GM13976 (cell line): ENCODE measurements at regions not wholly inside any gene's neighbourhood (a gene's known extent, or its start where the extent isn't known, plus 50 kb on each side); places are given as distances from the start of the nearest gene placed in this dataset.

ENCODE experiments used
- DNase-seq: peaks from one replicate; pipeline ENCODE4 v3.0.0; 2012; ENCODE audit warnings: low spot score
- CTCF ChIP-seq: IDR thresholded peaks from 2 replicates; pipeline ENCODE4 v1.5.1; 2012; ENCODE audit warnings: borderline replicate concordance, mild to moderate bottlenecking; ENCODE audit not compliant: insufficient read depth; ENCODE audit errors: extremely low read depth, missing control alignments, control extremely low read depth
- in situ Hi-C: fragments of 300-500 bp; cut with MboI; formaldehyde crosslinking; loops from one replicate; pipeline ENCODE4 v1.12.0; 2022; ENCODE audit warnings: low sequenced_read_pairs, mixed read lengths, inconsistent platforms; ENCODE audit not compliant: unreplicated experiment

DNA sequence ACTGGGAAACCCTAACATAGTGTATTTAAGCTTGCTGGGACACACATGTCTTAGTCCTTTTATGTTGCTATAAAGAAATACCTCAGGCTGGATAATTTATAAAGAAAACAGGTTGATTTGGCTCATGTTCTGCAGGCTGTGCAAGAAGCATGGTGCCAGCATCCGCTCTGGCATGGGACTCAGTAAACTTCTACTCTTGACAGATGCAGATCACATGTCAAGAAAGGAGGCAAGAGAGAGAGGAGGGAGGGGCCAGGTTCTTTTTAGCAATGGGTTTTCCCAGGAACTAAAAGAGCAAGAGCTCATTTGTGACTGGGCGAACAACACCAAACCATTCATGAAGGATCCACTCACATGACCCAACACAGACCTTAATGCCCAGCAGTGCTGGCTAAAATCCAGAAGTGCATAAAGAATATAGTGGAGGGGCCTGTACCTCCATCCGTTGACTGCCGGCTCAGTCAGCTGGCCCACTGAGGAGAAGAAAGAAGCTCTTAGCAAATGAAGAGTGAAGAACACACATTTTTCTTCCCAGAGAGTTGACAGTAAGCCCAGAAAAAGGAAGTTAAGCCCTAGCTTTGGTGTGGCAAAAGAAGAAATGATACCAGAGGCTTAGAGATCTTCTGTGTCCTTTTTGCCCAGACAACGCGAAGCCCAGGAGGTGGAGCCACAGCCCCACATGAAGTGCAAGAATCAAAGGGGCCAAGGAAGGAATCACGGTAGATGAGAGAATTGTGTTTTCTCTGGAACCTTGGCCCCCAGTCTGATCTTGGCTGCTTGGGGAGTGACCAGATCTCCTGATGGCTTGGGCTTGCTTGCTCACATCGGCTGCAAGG lies 183.5 kb upstream of the FAM98A start:
- DNase-seq = no peak
- TF ChIP-seq CTCF = no peak
- in situ Hi-C loops = no loop called here

DNA sequence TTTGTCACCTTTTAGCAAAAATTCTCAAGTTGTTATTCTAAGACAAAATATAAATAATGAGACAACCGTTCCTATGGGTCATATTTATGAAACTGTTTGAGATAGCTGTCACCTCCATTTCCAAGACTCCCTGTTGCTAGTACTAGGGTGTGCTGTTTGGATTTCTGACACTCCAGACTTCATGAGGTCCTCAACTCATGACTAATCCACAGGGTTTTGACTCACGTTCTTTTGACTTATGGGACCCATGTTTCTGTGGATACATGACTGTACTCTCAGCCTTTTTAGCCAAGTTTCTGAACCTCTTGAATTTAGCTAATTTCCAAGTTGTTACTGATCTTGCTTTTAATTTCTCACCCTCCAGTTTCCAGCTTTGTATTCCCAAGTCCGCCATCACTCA lies 178.7 kb upstream of the FAM98A start:
- DNase-seq = no peak
- no peak for TF ChIP-seq CTCF
- in situ Hi-C loops = no loop called here

- in situ Hi-C loops = no loop called here
- TF ChIP-seq CTCF = no peak
- no peak for DNase-seq
Measured at GRCh38 chr2:33775306-33775705, 176.2 kb upstream of the FAM98A start.

DNA sequence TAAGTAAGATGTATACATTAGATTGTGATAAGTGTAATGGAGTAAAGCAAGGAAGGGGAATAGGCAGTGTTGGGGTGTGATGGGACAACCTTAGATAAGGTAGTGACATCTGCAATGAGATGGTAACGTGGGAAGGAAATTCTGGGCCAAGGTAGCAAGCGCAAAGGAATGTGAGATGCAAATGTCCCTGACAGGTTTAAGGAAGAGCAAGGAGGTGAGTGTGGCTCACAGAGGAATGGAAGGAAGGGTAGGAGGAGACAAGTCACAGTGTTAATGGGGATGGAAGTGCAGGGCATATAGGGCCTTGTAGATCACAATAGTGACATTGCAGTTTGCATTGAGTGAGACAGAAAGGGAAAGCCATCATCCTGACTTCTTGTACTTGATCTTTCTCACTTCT lies 170.9 kb upstream of the FAM98A start:
- DNase-seq = no peak
- in situ Hi-C loops = no loop called here
- TF ChIP-seq CTCF = no peak

- in situ Hi-C loops = no loop called here
- DNase-seq = no peak
- no peak for TF ChIP-seq CTCF
Measured at GRCh38 chr2:33766175-33766574, 167.1 kb upstream of the FAM98A start.

GRCh38 chr2:33765122-33765521 lies 166.0 kb upstream of the FAM98A start:
- in situ Hi-C loops = no loop called here
- no peak for DNase-seq
- no peak for TF ChIP-seq CTCF

DNA sequence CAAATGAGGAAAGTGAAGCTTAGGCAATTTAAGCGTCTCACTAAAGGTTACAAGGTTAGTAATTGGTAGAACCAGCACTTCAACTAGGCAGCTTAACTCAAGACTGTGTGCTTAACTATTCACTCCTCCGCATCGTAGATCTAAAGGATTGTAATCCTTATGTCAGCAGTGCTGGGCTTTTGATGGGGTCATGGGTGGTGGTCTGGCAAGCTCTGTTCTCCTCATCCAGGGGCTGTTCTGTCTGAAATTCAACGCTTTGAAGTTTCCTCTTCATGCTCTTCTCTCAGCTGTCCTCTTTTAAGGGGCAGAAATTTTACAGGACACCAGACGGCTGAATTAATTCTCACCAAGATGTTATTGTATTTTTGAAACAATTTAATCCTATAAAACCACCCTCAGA lies 165.5 kb upstream of the FAM98A start:
- no peak for TF ChIP-seq CTCF
- no peak for DNase-seq
- in situ Hi-C loops = no loop called here
